HL-60 (cell line): ENCODE measurements at regions not wholly inside any gene's neighbourhood (a gene's known extent, or its start where the extent isn't known, plus 50 kb on each side); places are given as distances from the start of the nearest gene placed in this dataset.

ENCODE experiments used
- DNase-seq, 2 experiments: peaks; one replicate each; pipeline ENCODE4 v3.0.0-alpha.2; 2010 to 2020; ENCODE audit warnings: low read depth in 1 of 2, low spot score in 1 of 2
- H3K27ac ChIP-seq: fragments of 250-450 bp; sonication (Bioruptor Pico); replicated peaks from 2 replicates; pipeline ENCODE4 v1.5.1; 2020; ENCODE audit warnings: mild to moderate bottlenecking, moderate library complexity
- H3K27me3 ChIP-seq: fragments of 250-450 bp; sonication (Bioruptor Pico); 2 replicates; pipeline ENCODE4 v1.5.1; 2021; ENCODE audit warnings: mild to moderate bottlenecking, moderate library complexity; ENCODE audit not compliant: insufficient read depth, poor library complexity, severe bottlenecking
- H3K4me3 ChIP-seq: replicated peaks from 2 replicates; pipeline ENCODE4 v1.5.1; 2011; ENCODE audit warnings: mild to moderate bottlenecking, control low read depth, low read length; ENCODE audit not compliant: insufficient read depth
- GABPA ChIP-seq: IDR thresholded peaks from 2 replicates; pipeline ENCODE4 v1.6.1; 2012; ENCODE audit warnings: low read depth
- POLR2AphosphoS5 ChIP-seq: IDR thresholded peaks from 2 replicates; pipeline ENCODE4 v1.6.1; 2012; ENCODE audit warnings: low read depth
- SPI1 ChIP-seq: IDR thresholded peaks from 2 replicates; pipeline ENCODE4 v1.6.1; 2012; ENCODE audit warnings: low read depth, mild to moderate bottlenecking, borderline replicate concordance
- TF ChIP-seq, protein P1 (sequence below): IDR thresholded peaks from 2 replicates; pipeline ENCODE4 v1.6.1; 2012; ENCODE audit warnings: low read depth; ENCODE audit not compliant: insufficient replicate concordance
- TF ChIP-seq, protein P2 (sequence below): IDR thresholded peaks from one replicate; pipeline ENCODE4 v1.5.1; 2011; ENCODE audit warnings: low read length, control low read depth, inconsistent platforms; ENCODE audit not compliant: insufficient read depth

DNA sequence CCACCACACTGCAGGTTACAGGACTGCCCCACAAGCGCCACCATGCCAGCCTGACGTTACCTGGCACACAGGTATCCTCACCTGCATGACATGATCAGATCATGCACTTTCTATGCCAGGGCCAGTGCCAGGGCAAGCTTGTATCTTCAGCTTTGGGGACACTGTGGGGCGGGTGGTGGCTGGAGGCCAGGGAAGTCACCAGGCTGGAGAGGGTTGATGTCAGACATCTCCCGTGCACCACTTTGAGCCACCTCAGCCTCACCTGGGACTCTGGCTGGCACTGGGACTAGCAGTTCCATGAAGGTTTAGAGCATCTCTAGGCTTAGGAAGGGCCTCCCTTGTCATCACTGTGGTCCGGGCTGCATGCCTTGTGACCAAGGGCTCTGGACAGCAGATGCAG lies 97.2 kb downstream of the WTIP start:
- Histone ChIP-seq H3K27me3 (no peaks in the 10 kb centered on the region), H3K4me3 (no peak overlapping the region), H3K27ac (no peak overlapping the region)
- DNase-seq = no peak
- TF ChIP-seq SPI1 = no peak
- TF ChIP-seq, protein P1, sequence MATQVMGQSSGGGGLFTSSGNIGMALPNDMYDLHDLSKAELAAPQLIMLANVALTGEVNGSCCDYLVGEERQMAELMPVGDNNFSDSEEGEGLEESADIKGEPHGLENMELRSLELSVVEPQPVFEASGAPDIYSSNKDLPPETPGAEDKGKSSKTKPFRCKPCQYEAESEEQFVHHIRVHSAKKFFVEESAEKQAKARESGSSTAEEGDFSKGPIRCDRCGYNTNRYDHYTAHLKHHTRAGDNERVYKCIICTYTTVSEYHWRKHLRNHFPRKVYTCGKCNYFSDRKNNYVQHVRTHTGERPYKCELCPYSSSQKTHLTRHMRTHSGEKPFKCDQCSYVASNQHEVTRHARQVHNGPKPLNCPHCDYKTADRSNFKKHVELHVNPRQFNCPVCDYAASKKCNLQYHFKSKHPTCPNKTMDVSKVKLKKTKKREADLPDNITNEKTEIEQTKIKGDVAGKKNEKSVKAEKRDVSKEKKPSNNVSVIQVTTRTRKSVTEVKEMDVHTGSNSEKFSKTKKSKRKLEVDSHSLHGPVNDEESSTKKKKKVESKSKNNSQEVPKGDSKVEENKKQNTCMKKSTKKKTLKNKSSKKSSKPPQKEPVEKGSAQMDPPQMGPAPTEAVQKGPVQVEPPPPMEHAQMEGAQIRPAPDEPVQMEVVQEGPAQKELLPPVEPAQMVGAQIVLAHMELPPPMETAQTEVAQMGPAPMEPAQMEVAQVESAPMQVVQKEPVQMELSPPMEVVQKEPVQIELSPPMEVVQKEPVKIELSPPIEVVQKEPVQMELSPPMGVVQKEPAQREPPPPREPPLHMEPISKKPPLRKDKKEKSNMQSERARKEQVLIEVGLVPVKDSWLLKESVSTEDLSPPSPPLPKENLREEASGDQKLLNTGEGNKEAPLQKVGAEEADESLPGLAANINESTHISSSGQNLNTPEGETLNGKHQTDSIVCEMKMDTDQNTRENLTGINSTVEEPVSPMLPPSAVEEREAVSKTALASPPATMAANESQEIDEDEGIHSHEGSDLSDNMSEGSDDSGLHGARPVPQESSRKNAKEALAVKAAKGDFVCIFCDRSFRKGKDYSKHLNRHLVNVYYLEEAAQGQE = no peak
- TF ChIP-seq, protein P2, sequence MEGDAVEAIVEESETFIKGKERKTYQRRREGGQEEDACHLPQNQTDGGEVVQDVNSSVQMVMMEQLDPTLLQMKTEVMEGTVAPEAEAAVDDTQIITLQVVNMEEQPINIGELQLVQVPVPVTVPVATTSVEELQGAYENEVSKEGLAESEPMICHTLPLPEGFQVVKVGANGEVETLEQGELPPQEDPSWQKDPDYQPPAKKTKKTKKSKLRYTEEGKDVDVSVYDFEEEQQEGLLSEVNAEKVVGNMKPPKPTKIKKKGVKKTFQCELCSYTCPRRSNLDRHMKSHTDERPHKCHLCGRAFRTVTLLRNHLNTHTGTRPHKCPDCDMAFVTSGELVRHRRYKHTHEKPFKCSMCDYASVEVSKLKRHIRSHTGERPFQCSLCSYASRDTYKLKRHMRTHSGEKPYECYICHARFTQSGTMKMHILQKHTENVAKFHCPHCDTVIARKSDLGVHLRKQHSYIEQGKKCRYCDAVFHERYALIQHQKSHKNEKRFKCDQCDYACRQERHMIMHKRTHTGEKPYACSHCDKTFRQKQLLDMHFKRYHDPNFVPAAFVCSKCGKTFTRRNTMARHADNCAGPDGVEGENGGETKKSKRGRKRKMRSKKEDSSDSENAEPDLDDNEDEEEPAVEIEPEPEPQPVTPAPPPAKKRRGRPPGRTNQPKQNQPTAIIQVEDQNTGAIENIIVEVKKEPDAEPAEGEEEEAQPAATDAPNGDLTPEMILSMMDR = no peak
- no peak for TF ChIP-seq GABPA
- TF ChIP-seq POLR2AphosphoS5 = no peak

- no peaks in the 10 kb centered on the region for H3K27me3 ChIP-seq
- no peak for TF ChIP-seq GABPA
- no peak for TF ChIP-seq POLR2AphosphoS5
- TF ChIP-seq, protein P2 = no peak
- TF ChIP-seq, protein P1 = no peak
- TF ChIP-seq SPI1 = no peak
- no peak overlapping the region for H3K27ac ChIP-seq
- DNase-seq = no peak
- no peak overlapping the region for H3K4me3 ChIP-seq
Observed at GRCh38 chr19:34578173-34578572, 96.6 kb downstream of the WTIP start.

GRCh38 chr19:34577531-34578101 lies 96.1 kb downstream of the WTIP start:
- Histone ChIP-seq H3K4me3 (no peak overlapping the region), H3K27ac (no peak overlapping the region), H3K27me3 (no peaks in the 10 kb centered on the region)
- DNase-seq = no peak
- TF ChIP-seq POLR2AphosphoS5 (no peak), SPI1 (no peak), GABPA (no peak)
- TF ChIP-seq, protein P1 = no peak
- TF ChIP-seq, protein P2 = no peak
